ENCODE measurements at regions not wholly inside any gene's neighbourhood (a gene's known extent, or its start where the extent isn't known, plus 50 kb on each side); places are given as distances from the start of the nearest gene placed in this dataset.

DNA sequence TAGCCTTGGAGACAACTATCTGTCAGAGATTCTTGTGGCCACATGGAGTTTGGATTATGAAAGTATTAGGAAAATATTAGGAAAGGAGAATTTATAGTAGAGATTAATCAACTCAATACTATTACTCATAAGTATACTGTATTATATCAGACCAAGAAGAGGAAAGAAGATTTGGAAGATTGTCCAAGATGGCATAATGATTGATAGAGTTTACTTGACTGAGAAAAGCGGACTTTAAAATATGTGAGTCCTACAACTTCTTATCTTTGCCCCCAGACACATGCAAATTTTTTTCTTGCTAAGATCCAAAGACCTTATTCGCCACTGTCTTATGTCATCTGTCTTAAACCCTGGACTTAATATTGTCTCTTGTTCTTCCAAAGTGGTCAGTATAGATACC, 54.8 kb upstream of the SHISA3 start:
- intact Hi-C loops (cut with micrococcal nuclease; ENCODE audit: unreplicated experiment) = no loop called here
- H3K36me3 Mint-ChIP-seq (ENCODE audit: insufficient read depth, unreplicated experiment) = no peaks in the 10 kb centered on the region
- H3K27ac Mint-ChIP-seq (ENCODE audit: unreplicated experiment) = no peak overlapping the region
- no peaks in the 10 kb centered on the region for H3K27me3 Mint-ChIP-seq (ENCODE audit: unreplicated experiment)
- H3K4me1 Mint-ChIP-seq (ENCODE audit: low read depth, unreplicated experiment) = no peaks in the 10 kb centered on the region
- BruUV-seq (replicated peaks) = no TSS peak
- no peak overlapping the region for H3K4me3 Mint-ChIP-seq (ENCODE audit: low read depth, unreplicated experiment)
- TF ChIP-seq, protein P1, sequence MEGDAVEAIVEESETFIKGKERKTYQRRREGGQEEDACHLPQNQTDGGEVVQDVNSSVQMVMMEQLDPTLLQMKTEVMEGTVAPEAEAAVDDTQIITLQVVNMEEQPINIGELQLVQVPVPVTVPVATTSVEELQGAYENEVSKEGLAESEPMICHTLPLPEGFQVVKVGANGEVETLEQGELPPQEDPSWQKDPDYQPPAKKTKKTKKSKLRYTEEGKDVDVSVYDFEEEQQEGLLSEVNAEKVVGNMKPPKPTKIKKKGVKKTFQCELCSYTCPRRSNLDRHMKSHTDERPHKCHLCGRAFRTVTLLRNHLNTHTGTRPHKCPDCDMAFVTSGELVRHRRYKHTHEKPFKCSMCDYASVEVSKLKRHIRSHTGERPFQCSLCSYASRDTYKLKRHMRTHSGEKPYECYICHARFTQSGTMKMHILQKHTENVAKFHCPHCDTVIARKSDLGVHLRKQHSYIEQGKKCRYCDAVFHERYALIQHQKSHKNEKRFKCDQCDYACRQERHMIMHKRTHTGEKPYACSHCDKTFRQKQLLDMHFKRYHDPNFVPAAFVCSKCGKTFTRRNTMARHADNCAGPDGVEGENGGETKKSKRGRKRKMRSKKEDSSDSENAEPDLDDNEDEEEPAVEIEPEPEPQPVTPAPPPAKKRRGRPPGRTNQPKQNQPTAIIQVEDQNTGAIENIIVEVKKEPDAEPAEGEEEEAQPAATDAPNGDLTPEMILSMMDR (IDR thresholded peaks at IDR 0.05; ENCODE audit: unreplicated experiment) = no peak
- CTCF ChIA-PET = no interaction called here
- H3K9me3 Mint-ChIP-seq (ENCODE audit: low read depth, unreplicated experiment) = no peaks in the 10 kb centered on the region
- no peak for DNase-seq

GRCh38 chr4:42344309-42344708, 53.0 kb upstream of the SHISA3 start:
- DNase-seq = no peak
- BruUV-seq (replicated peaks) = no TSS peak
- TF ChIP-seq, protein P1 (IDR thresholded peaks at IDR 0.05; ENCODE audit: unreplicated experiment) = no peak
- CTCF ChIA-PET = no interaction called here
- H3K4me3 Mint-ChIP-seq (ENCODE audit: low read depth, unreplicated experiment) = no peak overlapping the region
- H3K36me3 Mint-ChIP-seq (ENCODE audit: insufficient read depth, unreplicated experiment) = no peaks in the 10 kb centered on the region
- H3K27me3 Mint-ChIP-seq (ENCODE audit: unreplicated experiment) = no peaks in the 10 kb centered on the region
- H3K4me1 Mint-ChIP-seq (ENCODE audit: low read depth, unreplicated experiment) = no peaks in the 10 kb centered on the region
- no peak overlapping the region for H3K27ac Mint-ChIP-seq (ENCODE audit: unreplicated experiment)
- H3K9me3 Mint-ChIP-seq (ENCODE audit: low read depth, unreplicated experiment) = no peaks in the 10 kb centered on the region
- intact Hi-C loops (cut with micrococcal nuclease; ENCODE audit: unreplicated experiment) = no loop called here

DNA sequence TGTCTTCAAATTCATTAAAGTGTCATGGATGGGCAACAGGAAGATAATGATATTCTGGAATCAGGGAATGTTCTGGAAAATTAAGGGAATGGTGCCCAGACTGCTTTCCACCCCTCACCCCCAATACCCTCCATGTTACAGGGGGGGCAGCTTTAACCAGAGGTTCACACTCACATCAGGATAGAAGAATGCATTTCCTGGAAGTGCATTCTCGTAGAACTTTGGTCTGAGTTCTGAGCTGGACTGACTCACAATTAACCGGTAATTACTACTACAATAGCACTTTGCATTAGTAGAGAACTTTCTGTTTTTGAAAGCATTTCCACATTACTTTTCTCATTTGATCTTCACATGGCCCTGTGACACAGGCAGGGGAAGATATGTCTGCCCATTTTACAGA, 52.5 kb upstream of the SHISA3 start:
- Mint-ChIP-seq H3K4me1 (ENCODE audit: low read depth, unreplicated experiment) (no peaks in the 10 kb centered on the region), H3K27me3 (ENCODE audit: unreplicated experiment) (no peaks in the 10 kb centered on the region)

GRCh38 chr4:42345962-42346544, 51.2 kb upstream of the SHISA3 start:
- no peak for DNase-seq
- Mint-ChIP-seq H3K9me3 (ENCODE audit: low read depth, unreplicated experiment) (no peaks in the 10 kb centered on the region), H3K36me3 (ENCODE audit: insufficient read depth, unreplicated experiment) (no peaks in the 10 kb centered on the region), H3K27ac (ENCODE audit: unreplicated experiment) (no peak overlapping the region), H3K4me1 (ENCODE audit: low read depth, unreplicated experiment) (no peaks in the 10 kb centered on the region), H3K4me3 (ENCODE audit: low read depth, unreplicated experiment) (no peak overlapping the region), H3K27me3 (ENCODE audit: unreplicated experiment) (no peaks in the 10 kb centered on the region)
- CTCF ChIA-PET = no interaction called here
- TF ChIP-seq, protein P1 (IDR thresholded peaks at IDR 0.05; ENCODE audit: unreplicated experiment) = no peak
- intact Hi-C loops (cut with micrococcal nuclease; ENCODE audit: unreplicated experiment) = no loop called here
- no TSS peak for BruUV-seq (replicated peaks)

More for the DNA sequence above, 52.5 kb upstream of the SHISA3 start:
- CTCF ChIA-PET = no interaction called here
- no peak overlapping the region for H3K27ac Mint-ChIP-seq (ENCODE audit: unreplicated experiment)
- no peak for DNase-seq
- no peak overlapping the region for H3K4me3 Mint-ChIP-seq (ENCODE audit: low read depth, unreplicated experiment)
- intact Hi-C loops (cut with micrococcal nuclease; ENCODE audit: unreplicated experiment) = no loop called here
- H3K9me3 Mint-ChIP-seq (ENCODE audit: low read depth, unreplicated experiment) = no peaks in the 10 kb centered on the region
- no TSS peak for BruUV-seq (replicated peaks)
- H3K36me3 Mint-ChIP-seq (ENCODE audit: insufficient read depth, unreplicated experiment) = no peaks in the 10 kb centered on the region
- TF ChIP-seq, protein P1 (IDR thresholded peaks at IDR 0.05; ENCODE audit: unreplicated experiment) = no peak
